Mesodermal cell (in vitro differentiated cells): ENCODE measurements at regions not wholly inside any gene's neighbourhood (a gene's known extent, or its start where the extent isn't known, plus 50 kb on each side); places are given as distances from the start of the nearest gene placed in this dataset.

Experiments
- H3K27ac ChIP-seq: 2 replicates; pipeline ENCODE4 v1.7.0; 2013; ENCODE audit warnings: mild to moderate bottlenecking, low read depth, low read length, moderate library complexity; ENCODE audit not compliant: severe bottlenecking
- H3K36me3 ChIP-seq: 2 replicates; pipeline ENCODE4 v1.7.1; 2013; ENCODE audit warnings: mild to moderate bottlenecking, low read length, moderate library complexity; ENCODE audit not compliant: control insufficient read depth, insufficient read depth
- H3K4me1 ChIP-seq: one replicate; pipeline ENCODE4 v1.7.1; 2013; ENCODE audit warnings: mild to moderate bottlenecking, low read length; ENCODE audit not compliant: insufficient read depth, control insufficient read depth, poor library complexity, severe bottlenecking
- H3K4me3 ChIP-seq: 2 replicates; pipeline ENCODE4 v1.7.0; 2013; ENCODE audit warnings: low read length, control low read depth, mild to moderate bottlenecking; ENCODE audit not compliant: insufficient read depth, poor library complexity, severe bottlenecking; ENCODE audit errors: extremely low read depth
- H3K9me3 ChIP-seq: 2 replicates; pipeline ENCODE4 v1.7.1; 2013; ENCODE audit warnings: mild to moderate bottlenecking, low read length, moderate library complexity; ENCODE audit not compliant: control insufficient read depth
- WGBS, 2 experiments: methylation state at CpG; one replicate each; pipeline ENCODE4 v1.1.5; 2013; ENCODE audit warnings: missing lambda C conversion rate in 2 of 2; ENCODE audit not compliant: insufficient coverage in 2 of 2; 5-methylcytosine and 5-hydroxymethylcytosine counted together

GRCh38 chr14:59100205-59100604, 88.3 kb upstream of the DAAM1 start:
- H3K36me3 ChIP-seq, result no peaks in the 10 kb centered on the region
- WGBS, 2 experiments, result no CpG with 5 or more reads among the region's 4 CpGs
- H3K27ac ChIP-seq, result no peak overlapping the region
- H3K4me1 ChIP-seq, result peaks cover 12% of the 10 kb centered on the region
- peaks cover 7% of the 10 kb centered on the region for H3K9me3 ChIP-seq
- no peak overlapping the region for H3K4me3 ChIP-seq

- no peak overlapping the region for H3K4me3 ChIP-seq
- peaks cover 12% of the 10 kb centered on the region for H3K4me1 ChIP-seq
- H3K36me3 ChIP-seq, result no peaks in the 10 kb centered on the region
- peaks cover 7% of the 10 kb centered on the region for H3K9me3 ChIP-seq
- H3K27ac ChIP-seq, result no peak overlapping the region
Measured at GRCh38 chr14:59101476-59101875, 87.0 kb upstream of the DAAM1 start.

DNA sequence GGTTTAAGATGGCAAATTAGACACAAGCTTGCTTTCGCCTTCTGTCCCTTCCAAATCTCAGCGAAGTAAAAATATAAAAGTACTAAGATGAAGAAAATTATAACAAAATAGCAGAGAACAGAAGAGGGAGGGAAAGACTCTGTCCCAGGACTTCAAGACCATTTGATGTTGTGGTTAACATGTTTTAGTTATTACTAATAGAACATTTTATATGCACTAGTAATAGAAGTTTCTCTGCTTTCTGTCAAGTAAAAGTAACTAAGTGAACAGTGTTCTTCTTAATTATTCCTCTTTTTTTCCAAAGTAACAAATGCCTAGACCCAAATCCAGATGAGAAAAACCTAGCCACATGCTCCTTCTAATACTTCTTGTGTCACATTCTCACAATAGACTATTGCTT, 85.1 kb upstream of the DAAM1 start:
- Histone ChIP-seq H3K4me1 (peaks cover 9% of the 10 kb centered on the region), H3K36me3 (no peaks in the 10 kb centered on the region), H3K4me3 (no peak overlapping the region), H3K27ac (no peak overlapping the region), H3K9me3 (peaks cover 7% of the 10 kb centered on the region)
- WGBS, 2 experiments, result no CpG with 5 or more reads among the region's 2 CpGs

GRCh38 chr14:59107819-59108218, 80.6 kb upstream of the DAAM1 start:
- Histone ChIP-seq H3K9me3 (no peaks in the 10 kb centered on the region), H3K36me3 (no peaks in the 10 kb centered on the region), H3K27ac (no peak overlapping the region), H3K4me1 (no peaks in the 10 kb centered on the region), H3K4me3 (no peak overlapping the region)
- WGBS, 2 experiments, result 67 to 86% methylated on average over 1 of the region's 2 CpGs

DNA sequence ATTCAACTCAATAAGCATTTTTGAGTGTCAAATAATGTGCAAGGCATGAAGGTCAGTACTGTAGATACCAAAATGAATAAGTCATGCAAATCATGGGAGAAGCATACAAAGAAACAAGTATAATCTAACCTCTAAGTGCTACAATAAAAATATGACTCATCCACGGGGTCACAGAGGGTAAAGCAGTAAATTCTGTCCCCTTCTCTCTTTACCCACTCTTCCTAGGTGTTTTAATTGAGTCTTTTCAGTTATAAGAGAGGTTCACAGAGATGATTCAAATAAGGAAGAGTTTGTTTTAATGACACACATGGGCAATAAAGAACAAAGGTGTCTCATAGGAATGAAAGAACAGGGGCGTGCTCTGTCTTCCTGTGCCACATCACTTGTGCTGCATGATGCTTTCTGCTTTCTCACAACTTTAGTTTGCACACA, 71.5 kb upstream of the DAAM1 start:
- H3K9me3 ChIP-seq, result no peaks in the 10 kb centered on the region
- WGBS, 2 experiments, result 86 to 91% methylated on average over 1 of the region's 2 CpGs
- H3K4me3 ChIP-seq, result no peak overlapping the region
- H3K4me1 ChIP-seq, result no peaks in the 10 kb centered on the region
- no peaks in the 10 kb centered on the region for H3K36me3 ChIP-seq
- no peak overlapping the region for H3K27ac ChIP-seq

DNA sequence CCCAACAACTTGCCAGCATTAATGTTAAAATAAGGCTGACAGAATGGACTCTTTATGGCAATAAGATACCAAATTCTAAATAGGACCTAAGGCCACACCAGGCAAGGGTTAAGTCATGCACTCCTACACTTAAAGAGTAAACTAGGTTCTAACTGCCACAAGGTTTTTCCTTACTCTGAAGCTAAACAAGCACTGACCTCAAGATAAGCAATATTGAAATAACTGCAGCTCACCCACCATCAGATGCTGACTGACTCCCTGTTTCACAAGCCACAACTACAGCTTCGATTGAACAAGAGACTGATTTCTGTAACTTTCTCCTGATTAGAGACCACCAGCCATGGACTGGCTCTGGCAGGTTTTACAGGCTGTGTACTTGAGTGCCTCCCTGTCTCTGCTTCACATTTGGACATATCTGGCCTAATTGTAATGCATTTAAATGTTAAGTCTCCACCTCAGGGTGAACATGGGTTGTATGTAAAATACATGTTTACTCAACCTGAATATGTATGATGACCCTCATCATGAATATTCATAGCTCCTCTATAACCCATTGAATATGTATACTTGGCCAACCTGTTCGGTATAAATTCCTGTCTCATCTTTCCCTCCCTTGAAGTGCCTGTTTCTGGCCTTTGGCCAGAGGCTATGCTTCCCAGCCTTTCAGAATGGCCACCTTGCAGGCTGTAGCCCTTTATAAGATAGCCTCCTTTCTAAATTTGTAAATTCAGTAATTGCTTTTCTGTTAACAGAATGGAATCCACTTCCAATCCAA, 70.5 kb upstream of the DAAM1 start:
- no peaks in the 10 kb centered on the region for H3K36me3 ChIP-seq
- H3K4me3 ChIP-seq, result no peak overlapping the region
- no peaks in the 10 kb centered on the region for H3K9me3 ChIP-seq
- no peak overlapping the region for H3K27ac ChIP-seq
- H3K4me1 ChIP-seq, result no peaks in the 10 kb centered on the region
- 86 to 92% methylated on average over 1 to 2 of the region's 2 CpGs for WGBS, 2 experiments

DNA sequence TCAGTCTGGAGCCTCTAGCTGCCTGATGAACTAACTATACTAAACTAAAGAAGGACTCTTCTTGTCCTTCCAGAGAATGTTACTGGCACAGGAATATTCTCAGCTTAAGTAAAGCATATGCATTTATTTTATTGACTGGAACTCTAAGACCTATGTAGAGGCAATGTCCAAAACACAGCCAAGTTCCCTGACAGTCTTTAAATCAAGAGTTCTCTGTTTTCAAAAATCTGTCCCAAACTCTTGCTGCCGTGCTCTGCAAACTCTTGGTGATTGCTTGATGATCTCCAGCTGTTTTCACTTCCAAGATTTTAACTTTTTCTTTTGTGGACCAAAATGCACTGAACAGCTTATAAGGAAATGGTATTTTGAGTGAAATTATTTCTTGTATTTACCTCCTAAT, 67.5 kb upstream of the DAAM1 start:
- WGBS, 2 experiments, result 83% methylated on average over 1 of the region's 1 CpG; no CpG with 5 or more reads in 1 of the 2 experiments
- Histone ChIP-seq H3K9me3 (no peaks in the 10 kb centered on the region), H3K27ac (no peak overlapping the region), H3K4me3 (no peak overlapping the region), H3K36me3 (no peaks in the 10 kb centered on the region), H3K4me1 (no peaks in the 10 kb centered on the region)

GRCh38 chr14:59123531-59123930, 64.9 kb upstream of the DAAM1 start:
- 83 to 85% methylated on average over 1 to 3 of the region's 3 CpGs for WGBS, 2 experiments
- Histone ChIP-seq H3K4me1 (no peaks in the 10 kb centered on the region), H3K27ac (no peak overlapping the region), H3K4me3 (no peak overlapping the region), H3K9me3 (no peaks in the 10 kb centered on the region), H3K36me3 (no peaks in the 10 kb centered on the region)

- Histone ChIP-seq H3K4me1 (no peaks in the 10 kb centered on the region), H3K27ac (no peak overlapping the region), H3K4me3 (no peak overlapping the region), H3K36me3 (no peaks in the 10 kb centered on the region), H3K9me3 (no peaks in the 10 kb centered on the region)
- 21 to 71% methylated on average over 1 to 2 of the region's 4 CpGs for WGBS, 2 experiments
Measured at GRCh38 chr14:59123975-59124374, 64.5 kb upstream of the DAAM1 start.

DNA sequence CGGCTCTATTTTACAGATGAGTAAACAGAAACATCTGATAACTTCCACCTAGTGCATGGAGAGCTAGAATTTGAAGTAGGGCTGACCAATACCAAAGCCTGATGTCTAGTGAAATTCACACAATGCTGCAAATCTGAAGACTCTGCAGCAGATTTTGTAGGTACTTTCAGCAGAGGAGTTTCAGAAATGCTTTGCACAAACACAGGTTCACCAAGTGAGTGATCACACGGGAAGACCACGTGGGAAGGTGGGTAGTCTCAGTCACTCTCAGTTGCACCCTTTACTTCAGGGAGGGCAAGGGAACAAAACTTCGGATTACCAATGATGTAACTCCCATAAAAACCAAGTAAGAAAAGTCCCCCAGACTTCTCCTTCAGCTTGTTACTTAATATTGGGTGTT, 63.3 kb upstream of the DAAM1 start:
- Histone ChIP-seq H3K4me1 (no peaks in the 10 kb centered on the region), H3K9me3 (no peaks in the 10 kb centered on the region), H3K27ac (no peak overlapping the region), H3K36me3 (no peaks in the 10 kb centered on the region), H3K4me3 (no peak overlapping the region)
- 90 to 95% methylated on average over 2 of the region's 4 CpGs for WGBS, 2 experiments

- H3K9me3 ChIP-seq, result no peaks in the 10 kb centered on the region
- 92 to 100% methylated on average over 1 of the region's 4 CpGs for WGBS, 2 experiments
- H3K36me3 ChIP-seq, result no peaks in the 10 kb centered on the region
- H3K4me3 ChIP-seq, result no peak overlapping the region
- no peaks in the 10 kb centered on the region for H3K4me1 ChIP-seq
- H3K27ac ChIP-seq, result no peak overlapping the region
Measured at GRCh38 chr14:59126714-59127436, 61.6 kb upstream of the DAAM1 start.
